Progenitor cell of endocrine pancreas (in vitro differentiated cells): ENCODE measurements at regions not wholly inside any gene's neighbourhood (a gene's known extent, or its start where the extent isn't known, plus 50 kb on each side); places are given as distances from the start of the nearest gene placed in this dataset.
A peak's percentile ranks its signal among the peaks of the same experiment; 100 is the strongest.

Source experiments
- DNase-seq: peaks from one replicate; pipeline ENCODE4 v3.0.0; 2021; ENCODE audit warnings: low spot score; ENCODE audit not compliant: unreplicated experiment
- H3K27ac Mint-ChIP-seq: 2 replicates; pipeline ENCODE4 v1.8.0; 2021; ENCODE audit warnings: mild to moderate bottlenecking, moderate library complexity, mixed read lengths
- H3K27me3 Mint-ChIP-seq: 2 replicates; pipeline ENCODE4 v1.8.0; 2021; ENCODE audit warnings: mixed read lengths
- H3K36me3 Mint-ChIP-seq: 2 replicates; pipeline ENCODE4 v1.8.0; 2022; ENCODE audit warnings: mixed read lengths; ENCODE audit not compliant: insufficient read depth
- H3K4me1 Mint-ChIP-seq: 2 replicates; pipeline ENCODE4 v1.8.0; 2021; ENCODE audit warnings: low read depth, mixed read lengths
- H3K4me3 Mint-ChIP-seq: 2 replicates; pipeline ENCODE4 v1.8.0; 2021; ENCODE audit warnings: low read depth, mild to moderate bottlenecking, moderate library complexity, mixed read lengths
- H3K9me3 Mint-ChIP-seq: 2 replicates; pipeline ENCODE4 v1.8.0; 2021; ENCODE audit warnings: low read depth, mixed read lengths
- CTCF ChIP-seq: fragments of 200-600 bp; sonication (generic); IDR thresholded peaks from one replicate; pipeline ENCODE4 v1.5.0; 2021; ENCODE audit warnings: antibody characterized with exemption, mild to moderate bottlenecking; ENCODE audit not compliant: unreplicated experiment

- no peak for DNase-seq
- Mint-ChIP-seq H3K36me3 (peaks cover 18% of the 10 kb centered on the region), H3K4me1 (peaks cover 23% of the 10 kb centered on the region), H3K4me3 (no peak overlapping the region), H3K9me3 (peaks cover 7% of the 10 kb centered on the region), H3K27me3 (no peaks in the 10 kb centered on the region), H3K27ac (peak overlapping the region; percentile 4)
- no peak for TF ChIP-seq CTCF
These were observed 153.4 kb downstream of the CCDC34 start for GRCh38 chr11:27209562-27210005.

- no peak for TF ChIP-seq CTCF
- H3K27ac Mint-ChIP-seq, result no peak overlapping the region
- H3K36me3 Mint-ChIP-seq, result peaks cover 18% of the 10 kb centered on the region
- no peaks in the 10 kb centered on the region for H3K27me3 Mint-ChIP-seq
- H3K9me3 Mint-ChIP-seq, result peaks cover 7% of the 10 kb centered on the region
- no peak overlapping the region for H3K4me3 Mint-ChIP-seq
- no peak for DNase-seq
- peaks cover 22% of the 10 kb centered on the region for H3K4me1 Mint-ChIP-seq
These were observed 154.2 kb downstream of the CCDC34 start for GRCh38 chr11:27208846-27209245.

- no peak for TF ChIP-seq CTCF
- Mint-ChIP-seq H3K27ac (no peak overlapping the region), H3K36me3 (peaks cover 18% of the 10 kb centered on the region), H3K4me3 (no peak overlapping the region), H3K4me1 (peaks cover 19% of the 10 kb centered on the region), H3K27me3 (no peaks in the 10 kb centered on the region), H3K9me3 (peaks cover 7% of the 10 kb centered on the region)
- no peak for DNase-seq
These were observed 155.9 kb downstream of the CCDC34 start for GRCh38 chr11:27207025-27207650.

- H3K4me1 Mint-ChIP-seq, result peaks cover 31% of the 10 kb centered on the region
These were observed 157.0 kb downstream of the CCDC34 start for GRCh38 chr11:27205779-27206570.

More at GRCh38 chr11:27205779-27206570, 157.0 kb downstream of the CCDC34 start:
- H3K27ac Mint-ChIP-seq, result peak overlapping the region; percentile 49
- no peaks in the 10 kb centered on the region for H3K27me3 Mint-ChIP-seq
- DNase-seq, result no peak
- peaks cover 13% of the 10 kb centered on the region for H3K36me3 Mint-ChIP-seq
- H3K4me3 Mint-ChIP-seq, result no peak overlapping the region
- H3K9me3 Mint-ChIP-seq, result peaks cover 7% of the 10 kb centered on the region
- TF ChIP-seq CTCF, result no peak
